HG03558 (cell line): ENCODE measurements at regions not wholly inside any gene's neighbourhood (a gene's known extent, or its start where the extent isn't known, plus 50 kb on each side); places are given as distances from the start of the nearest gene placed in this dataset.
"Not testable (repeated sequence)": the region's sequence is repeated elsewhere in the genome, so short reads cannot be mapped to it uniquely, and the experiment has no call there.

Experiments
- ATAC-seq: cut with Tn5 transposase; IDR thresholded peaks from one replicate; pipeline ENCODE4 v1.9.1; 2021; ENCODE audit warnings: moderate number of reproducible peaks; ENCODE audit not compliant: unreplicated experiment; ENCODE audit errors: extremely low read depth

GRCh38 chr5:121550989-121551388, 300.7 kb upstream of the FTMT start:
- ATAC-seq: no peak

GRCh38 chr5:121559832-121560231, 291.9 kb upstream of the FTMT start:
- ATAC-seq: no peak

- ATAC-seq: no peak
Observed at GRCh38 chr5:121572061-121572460, 279.6 kb upstream of the FTMT start.

- ATAC-seq: no peak
Observed at GRCh38 chr5:121573721-121574382, 277.8 kb upstream of the FTMT start.

GRCh38 chr5:121581588-121581987, 270.1 kb upstream of the FTMT start:
- no peak for ATAC-seq

- ATAC-seq: no peak
Observed at GRCh38 chr5:121596882-121597281, 254.8 kb upstream of the FTMT start.

GRCh38 chr5:121608826-121609225, 242.9 kb upstream of the FTMT start:
- ATAC-seq: no peak

GRCh38 chr5:121624035-121624434, 227.6 kb upstream of the FTMT start:
- no peak for ATAC-seq

- ATAC-seq: no peak
Observed at GRCh38 chr5:121628783-121629182, 222.9 kb upstream of the FTMT start.

GRCh38 chr5:121630402-121630801, 221.3 kb upstream of the FTMT start:
- ATAC-seq: no peak

- ATAC-seq: no peak
Observed at GRCh38 chr5:121634946-121635345, 216.7 kb upstream of the FTMT start.

- ATAC-seq: no peak
Observed at GRCh38 chr5:121638126-121638525, 213.6 kb upstream of the FTMT start.

- ATAC-seq: no peak
Observed at GRCh38 chr5:121640298-121640697, 211.4 kb upstream of the FTMT start.

- no peak for ATAC-seq
Observed at GRCh38 chr5:121658221-121658620, 193.5 kb upstream of the FTMT start.

GRCh38 chr5:121660142-121660541, 191.5 kb upstream of the FTMT start:
- no peak for ATAC-seq

- not testable (repeated sequence) for ATAC-seq
Observed at GRCh38 chr5:121665542-121665941, 186.1 kb upstream of the FTMT start.

- ATAC-seq: no peak
Observed at GRCh38 chr5:121667292-121667691, 184.4 kb upstream of the FTMT start.

GRCh38 chr5:121668635-121669034, 183.0 kb upstream of the FTMT start:
- ATAC-seq: no peak

- no peak for ATAC-seq
Observed at GRCh38 chr5:121671624-121672023, 180.1 kb upstream of the FTMT start.

GRCh38 chr5:121675924-121676323, 175.8 kb upstream of the FTMT start:
- no peak for ATAC-seq

- no peak for ATAC-seq
Observed at GRCh38 chr5:121681229-121681855, 170.3 kb upstream of the FTMT start.

GRCh38 chr5:121688126-121688525, 163.6 kb upstream of the FTMT start:
- no peak for ATAC-seq
